DND-41 (cell line): ENCODE measurements at regions not wholly inside any gene's neighbourhood (a gene's known extent, or its start where the extent isn't known, plus 50 kb on each side); places are given as distances from the start of the nearest gene placed in this dataset.

ENCODE experiments used
- ATAC-seq: fragments of 200-7000 bp; cut with Tn5 transposase; 3 replicates; pipeline ENCODE4 v1.9.1; 2021; ENCODE audit warnings: low read depth; ENCODE audit not compliant: insufficient read depth
- DNase-seq: peaks from one replicate; pipeline ENCODE4 v3.0.0-alpha.2; 2020
- H2AFZ ChIP-seq: 2 replicates; pipeline ENCODE4 v1.6.0; 2012; ENCODE audit warnings: low read depth, low read length
- H3K27ac ChIP-seq: 2 replicates; pipeline ENCODE4 v1.5.1; 2012; ENCODE audit warnings: low read length, inconsistent platforms
- H3K27me3 ChIP-seq: fragments of 200-600 bp; sonication (generic); 2 replicates; pipeline ENCODE4 v1.6.0; 2012; ENCODE audit warnings: low read length, mild to moderate bottlenecking, inconsistent platforms; ENCODE audit not compliant: insufficient read depth, poor library complexity
- H3K36me3 ChIP-seq: 2 replicates; pipeline ENCODE4 v1.5.1; 2012; ENCODE audit warnings: low read length, inconsistent platforms; ENCODE audit not compliant: insufficient read depth
- H3K4me1 ChIP-seq: 2 replicates; pipeline ENCODE4 v1.5.1; 2012; ENCODE audit warnings: mild to moderate bottlenecking, low read length; ENCODE audit not compliant: insufficient read depth
- H3K4me2 ChIP-seq: 2 replicates; pipeline ENCODE4 v1.6.0; 2012; ENCODE audit warnings: mild to moderate bottlenecking, moderate library complexity, low read length, inconsistent platforms; ENCODE audit not compliant: insufficient read depth
- H3K4me3 ChIP-seq, 2 experiments: fragments of 200-600 bp in 1 of 2; shearing (Covaris generic) in 1 of 2; 2 replicates each; pipeline ENCODE4 v1.5.1; 2012 to 2016; ENCODE audit warnings: inconsistent platforms in 2 of 2, low read length in 2 of 2, mild to moderate bottlenecking in 2 of 2, low read depth in 1 of 2, moderate library complexity in 1 of 2
- H3K79me2 ChIP-seq: 2 replicates; pipeline ENCODE4 v1.6.0; 2012; ENCODE audit warnings: low read length, inconsistent platforms; ENCODE audit not compliant: insufficient read depth
- H3K9ac ChIP-seq: 2 replicates; pipeline ENCODE4 v1.6.0; 2012; ENCODE audit warnings: low read depth, mild to moderate bottlenecking, inconsistent platforms, low read length, moderate library complexity
- H3K9me3 ChIP-seq: 2 replicates; pipeline ENCODE4 v1.5.1; 2012; ENCODE audit warnings: low read length, moderate library complexity, mild to moderate bottlenecking, inconsistent platforms; ENCODE audit not compliant: insufficient read depth, severe bottlenecking
- H4K20me1 ChIP-seq: 2 replicates; pipeline ENCODE4 v1.6.0; 2012; ENCODE audit warnings: low read length; ENCODE audit not compliant: insufficient read depth
- CTCF ChIP-seq: IDR thresholded peaks from 2 replicates; pipeline ENCODE4 v1.5.1; 2012; ENCODE audit warnings: borderline replicate concordance, low read length, moderate library complexity, mild to moderate bottlenecking; ENCODE audit not compliant: poor library complexity, severe bottlenecking; ENCODE audit errors: extremely low read depth
- EZH2 ChIP-seq: IDR thresholded peaks from 3 replicates; pipeline ENCODE4 v1.6.1; 2012; ENCODE audit warnings: borderline replicate concordance, low read depth, mild to moderate bottlenecking, moderate library complexity, low read length, inconsistent platforms; ENCODE audit not compliant: severe bottlenecking

GRCh38 chr1:69126796-69127195, 440.9 kb upstream of the LRRC7 start:
- no peak overlapping the region for H3K4me3 ChIP-seq
- no peaks in the 10 kb centered on the region for H3K36me3 ChIP-seq
- no peak overlapping the region for H3K9ac ChIP-seq
- no peaks in the 10 kb centered on the region for H4K20me1 ChIP-seq
- TF ChIP-seq CTCF (no peak), EZH2 (no peak)
- no peaks in the 10 kb centered on the region for H3K4me1 ChIP-seq
- no peak overlapping the region for H3K4me2 ChIP-seq
- no peaks in the 10 kb centered on the region for H3K9me3 ChIP-seq
- no peak overlapping the region for H3K27ac ChIP-seq
- no peaks in the 10 kb centered on the region for H3K27me3 ChIP-seq
- H3K79me2 ChIP-seq: no peaks in the 10 kb centered on the region
- no peak overlapping the region for H2AFZ ChIP-seq
- DNase-seq (no peak), ATAC-seq (no peak)

GRCh38 chr1:69128204-69128603, 439.5 kb upstream of the LRRC7 start:
- no peaks in the 10 kb centered on the region for H3K79me2 ChIP-seq
- H3K4me2 ChIP-seq: no peak overlapping the region
- no peak overlapping the region for H3K27ac ChIP-seq
- TF ChIP-seq EZH2: no peak
- no peak for ATAC-seq
- no peak overlapping the region for H2AFZ ChIP-seq
- H3K36me3 ChIP-seq: no peaks in the 10 kb centered on the region
- no peak for DNase-seq
- no peak overlapping the region for H3K9ac ChIP-seq
- no peaks in the 10 kb centered on the region for H3K27me3 ChIP-seq
- no peaks in the 10 kb centered on the region for H4K20me1 ChIP-seq
- no peak overlapping the region for H3K4me3 ChIP-seq
- H3K9me3 ChIP-seq: no peaks in the 10 kb centered on the region
- no peaks in the 10 kb centered on the region for H3K4me1 ChIP-seq

- DNase-seq (no peak), ATAC-seq (no peak)
- Histone ChIP-seq H3K27ac (no peak overlapping the region), H2AFZ (no peak overlapping the region), H3K27me3 (no peaks in the 10 kb centered on the region), H3K36me3 (no peaks in the 10 kb centered on the region), H3K4me3 (no peak overlapping the region), H3K4me2 (no peak overlapping the region), H3K4me1 (no peaks in the 10 kb centered on the region), H3K79me2 (no peaks in the 10 kb centered on the region), H3K9me3 (no peaks in the 10 kb centered on the region), H3K9ac (no peak overlapping the region), H4K20me1 (no peaks in the 10 kb centered on the region)
- no peak for TF ChIP-seq CTCF
- no peak for TF ChIP-seq EZH2
Measured at GRCh38 chr1:69129538-69129937, 438.2 kb upstream of the LRRC7 start.

GRCh38 chr1:69138172-69138571, 429.6 kb upstream of the LRRC7 start:
- no peak overlapping the region for H2AFZ ChIP-seq
- ATAC-seq: no peak
- H3K9ac ChIP-seq: no peak overlapping the region
- peaks cover 2% of the 10 kb centered on the region for H3K9me3 ChIP-seq
- H3K79me2 ChIP-seq: no peaks in the 10 kb centered on the region
- H3K4me1 ChIP-seq: no peaks in the 10 kb centered on the region
- no peak for DNase-seq
- H3K4me2 ChIP-seq: no peak overlapping the region
- H4K20me1 ChIP-seq: no peaks in the 10 kb centered on the region
- no peak overlapping the region for H3K27ac ChIP-seq
- no peak overlapping the region for H3K4me3 ChIP-seq
- no peaks in the 10 kb centered on the region for H3K27me3 ChIP-seq
- TF ChIP-seq EZH2 (no peak), CTCF (no peak)
- no peaks in the 10 kb centered on the region for H3K36me3 ChIP-seq
